K562 (cell line): ENCODE measurements at regions not wholly inside any gene's neighbourhood (a gene's known extent, or its start where the extent isn't known, plus 50 kb on each side); places are given as distances from the start of the nearest gene placed in this dataset.
"Not testable (repeated sequence)": the region's sequence is repeated elsewhere in the genome, so short reads cannot be mapped to it uniquely, and the experiment has no call there.

Experiments
- ATAC-seq: fragments of 200-7000 bp; cut with Tn5 transposase; 3 replicates; pipeline ENCODE4 v1.9.1; 2020; ENCODE audit warnings: moderate library complexity
- BruUV-seq: library from RNA; stranded (reverse); fragments of 400-500 nt; replicated peaks from 2 replicates; lab custom pipeline; 2021; lab: Mats Ljungman, UMichigan
- CTCF ChIA-PET: fragments of 300-600 bp; formaldehyde crosslinking; extraction: SDS; loops from one replicate; lab custom pipeline; 2021; ENCODE audit warnings: low intra/inter-chr PET ratio; lab: Yijun Ruan, JAX
- POLR2A ChIA-PET: fragments of 300-600, 350-650 bp; sonication (Branson Sonifier 250); formaldehyde crosslinking; extraction: SDS; loops from one replicate; lab custom pipeline; 2021; ENCODE audit warnings: antibody characterized with exemption, inconsistent platforms; lab: Yijun Ruan, JAX
- DNase-seq, 4 experiments: peaks; one replicate each; pipeline versions ENCODE4 v3.0.0 to v3.0.0-alpha.2; 2011 to 2018; ENCODE audit warnings: low spot score in 3 of 4, mixed read lengths in 3 of 4; ENCODE audit errors: extremely low read depth in 1 of 4
- FAIRE-seq: peaks from 2 replicates; lab custom pipeline; 2011; peaks lifted over from hg19 to GRCh38; lab: Jason Lieb, UNC
- H2AFZ ChIP-seq: 2 replicates; pipeline ENCODE4 v1.6.0; 2011; ENCODE audit warnings: low read depth, low read length, control low read depth, inconsistent platforms
- H3K27ac ChIP-seq: fragments of 200-600 bp; 3 replicates; pipeline ENCODE4 v1.8.0; 2011; ENCODE audit warnings: low read depth, mild to moderate bottlenecking, control low read depth, inconsistent platforms, low read length, moderate library complexity, mixed read lengths; ENCODE audit errors: extremely low read depth
- H3K27me3 ChIP-seq, 2 experiments: fragments of 300-600 bp in 1 of 2; 2 replicates in 1 of 2; 3 replicates in 1 of 2; pipeline versions ENCODE4 v1.6.0 to v1.8.0; 2011; ENCODE audit warnings: inconsistent platforms in 2 of 2, low read length in 2 of 2, mild to moderate bottlenecking in 1 of 2, mixed read lengths in 1 of 2, moderate library complexity in 1 of 2; ENCODE audit not compliant: control insufficient read depth in 2 of 2, insufficient read depth in 2 of 2
- H3K36me3 ChIP-seq: fragments of 300-600 bp; 3 replicates; pipeline ENCODE4 v1.8.0; 2011; ENCODE audit warnings: mild to moderate bottlenecking, low read length, inconsistent platforms; ENCODE audit not compliant: control insufficient read depth, insufficient read depth
- H3K4me1 ChIP-seq, 2 experiments: fragments of 200-600 bp in 1 of 2; replicated peaks in 1 of 2; 2 replicates in 1 of 2; 3 replicates in 1 of 2; pipeline versions ENCODE4 v1.5.1 to v1.8.0; 2011; ENCODE audit warnings: inconsistent platforms in 2 of 2, low read length in 2 of 2, mild to moderate bottlenecking in 1 of 2, mixed read lengths in 1 of 2, moderate library complexity in 1 of 2; ENCODE audit not compliant: control insufficient read depth in 2 of 2, insufficient read depth in 2 of 2
- H3K4me2 ChIP-seq: 2 replicates; pipeline ENCODE4 v1.6.1; 2011; ENCODE audit warnings: low read length, control low read depth, inconsistent platforms, mixed read lengths; ENCODE audit not compliant: insufficient read depth
- H3K4me3 ChIP-seq: fragments of 200-600 bp; sonication (generic), shearing (Covaris generic); 2 replicates; pipeline ENCODE4 v1.5.1; 2016; ENCODE audit warnings: control low read depth, inconsistent platforms
- H3K79me2 ChIP-seq: fragments of 200-600 bp; 3 replicates; pipeline ENCODE4 v1.8.0; 2011; ENCODE audit warnings: low read length, inconsistent platforms; ENCODE audit not compliant: control insufficient read depth, insufficient read depth
- H3K9ac ChIP-seq, 2 experiments: 2 replicates each; pipeline versions ENCODE4 v1.6.0 to v1.6.1; 2011; ENCODE audit warnings: low read depth in 2 of 2, low read length in 2 of 2, control low read depth in 1 of 2, inconsistent platforms in 1 of 2, mild to moderate bottlenecking in 1 of 2, mixed read lengths in 1 of 2; ENCODE audit not compliant: insufficient read depth in 1 of 2
- H3K9me1 ChIP-seq: one replicate; pipeline ENCODE4 v1.6.0; 2011; ENCODE audit warnings: inconsistent platforms, mild to moderate bottlenecking, low read length, moderate library complexity; ENCODE audit not compliant: control insufficient read depth, insufficient read depth
- H3K9me3 ChIP-seq: replicated peaks from 2 replicates; pipeline ENCODE4 v1.5.1; 2011; ENCODE audit warnings: low read depth, low read length, inconsistent platforms; ENCODE audit not compliant: control insufficient read depth, insufficient read depth
- H4K20me1 ChIP-seq: replicated peaks from 2 replicates; pipeline ENCODE4 v1.6.1; 2011; ENCODE audit warnings: low read length, inconsistent platforms, mixed read lengths; ENCODE audit not compliant: control insufficient read depth, insufficient read depth
- EHMT2 ChIP-seq: fragments of 450-650 bp; IDR thresholded peaks from 2 replicates; pipeline ENCODE4 v1.6.1; 2018; ENCODE audit warnings: antibody characterized with exemption
- GABPA ChIP-seq: fragments of 200-800 bp; sonication (Bioruptor generic); conservative IDR thresholded peaks from 2 replicates; pipeline ENCODE4 v1.6.1; 2016; ENCODE audit warnings: low read depth, missing genetic modification characterization, missing compliant biosample characterization
- NR2C1 ChIP-seq, 2 experiments: fragments of 450-650 bp; IDR thresholded peaks; 2 replicates each; pipeline ENCODE4 v1.6.1; 2017; ENCODE audit warnings: mild to moderate bottlenecking in 2 of 2, antibody characterized with exemption in 1 of 2, inconsistent platforms in 1 of 2, missing compliant biosample characterization in 1 of 2, missing genetic modification characterization in 1 of 2
- NR2C2 ChIP-seq, 2 experiments: fragments of 200-800 bp in 1 of 2; sonication (Bioruptor generic) in 1 of 2; sonication (generic) in 1 of 2; formaldehyde crosslinking in 1 of 2; IDR thresholded peaks; 2 replicates each; pipeline versions ENCODE4 v1.6.1 to v1.8.0; 2016 to 2022; ENCODE audit warnings: mild to moderate bottlenecking in 1 of 2, missing compliant biosample characterization in 1 of 2, missing genetic modification characterization in 1 of 2, missing genetic modification reagents in 1 of 2
- WGBS: fragments of 100-300 bp; shearing (Covaris generic); methylation state at CpG from one replicate; pipeline ENCODE4 v1.1.6; 2016; ENCODE audit warnings: low coverage, mixed read lengths; ENCODE audit not compliant: insufficient coverage; ENCODE audit errors: missing lambda C conversion rate; 5-methylcytosine and 5-hydroxymethylcytosine counted together
- in situ Hi-C: fragments of 300-500 bp; cut with MboI; formaldehyde crosslinking; loops from 4 replicates; pipeline ENCODE4 v1.15.0; 2018; ENCODE audit warnings: inconsistent platforms, mixed read lengths
- intact Hi-C: fragments of 100-400 bp; cut with micrococcal nuclease; formaldehyde crosslinking; loops from 2 replicates; pipeline ENCODE4 v1.14.2; 2022
- TF ChIP-seq, protein P1 (sequence below), 2 experiments: fragments of 450-650 bp in 1 of 2; sonication (generic) in 1 of 2; formaldehyde crosslinking in 1 of 2; IDR thresholded peaks; 2 replicates each; pipeline versions ENCODE4 v1.7.1 to v1.9.0; 2016 to 2022; ENCODE audit warnings: inconsistent platforms in 1 of 2, mild to moderate bottlenecking in 1 of 2, missing genetic modification reagents in 1 of 2
- TF ChIP-seq, protein P2 (sequence below): fragments of 450-650 bp; IDR thresholded peaks from 2 replicates; pipeline ENCODE4 v1.6.1; 2016

DNA sequence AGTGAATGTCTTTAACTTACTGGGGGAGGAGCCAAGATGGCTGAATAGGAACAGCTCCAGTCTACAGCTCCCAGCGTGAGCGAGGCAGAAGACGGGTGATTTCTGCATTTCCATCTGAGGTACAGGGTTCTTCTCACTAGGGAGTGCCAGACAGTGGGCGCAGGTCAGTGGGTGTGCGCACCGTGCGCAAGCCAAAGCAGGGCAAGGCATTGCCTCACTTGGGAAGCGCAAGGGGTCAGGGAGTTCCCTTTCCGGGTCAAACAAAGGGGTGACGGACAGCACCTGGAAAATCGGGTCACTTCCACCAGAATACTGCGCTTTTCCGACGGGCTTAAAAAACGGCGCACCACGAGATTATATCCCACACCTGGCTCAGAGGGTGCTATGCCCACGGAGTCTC lies 187.3 kb downstream of the CHIC2 start:
- in situ Hi-C loops; H3K4me3 ChIP-seq; DNase-seq; H4K20me1 ChIP-seq; H3K9me3 ChIP-seq; FAIRE-seq; H3K36me3 ChIP-seq; ATAC-seq; BruUV-seq; H2AFZ ChIP-seq; H3K27me3 ChIP-seq; CTCF ChIA-PET; intact Hi-C loops; H3K4me2 ChIP-seq; POLR2A ChIA-PET; H3K79me2 ChIP-seq; H3K9me1 ChIP-seq; H3K9ac ChIP-seq; H3K4me1 ChIP-seq; H3K27ac ChIP-seq; TF ChIP-seq NR2C2 (CRISPR knock-in tag; IDR thresholded peaks at IDR 0.05): not testable (repeated sequence)
- 5% methylated on average over 10 of the region's 18 CpGs for WGBS
- TF ChIP-seq EHMT2 (peak; percentile 19; the same call in 1 of the 2 replicates), NR2C2 (tag; IDR thresholded peaks at IDR 0.05) (peak; percentile 40; the same call in 1 of the 2 replicates), GABPA (peak; percentile 49), NR2C1 (IDR thresholded peaks at IDR 0.05) (peak; percentile 80), NR2C1 (tag; IDR thresholded peaks at IDR 0.05) (peak; percentile 76)
- TF ChIP-seq, protein P1, sequence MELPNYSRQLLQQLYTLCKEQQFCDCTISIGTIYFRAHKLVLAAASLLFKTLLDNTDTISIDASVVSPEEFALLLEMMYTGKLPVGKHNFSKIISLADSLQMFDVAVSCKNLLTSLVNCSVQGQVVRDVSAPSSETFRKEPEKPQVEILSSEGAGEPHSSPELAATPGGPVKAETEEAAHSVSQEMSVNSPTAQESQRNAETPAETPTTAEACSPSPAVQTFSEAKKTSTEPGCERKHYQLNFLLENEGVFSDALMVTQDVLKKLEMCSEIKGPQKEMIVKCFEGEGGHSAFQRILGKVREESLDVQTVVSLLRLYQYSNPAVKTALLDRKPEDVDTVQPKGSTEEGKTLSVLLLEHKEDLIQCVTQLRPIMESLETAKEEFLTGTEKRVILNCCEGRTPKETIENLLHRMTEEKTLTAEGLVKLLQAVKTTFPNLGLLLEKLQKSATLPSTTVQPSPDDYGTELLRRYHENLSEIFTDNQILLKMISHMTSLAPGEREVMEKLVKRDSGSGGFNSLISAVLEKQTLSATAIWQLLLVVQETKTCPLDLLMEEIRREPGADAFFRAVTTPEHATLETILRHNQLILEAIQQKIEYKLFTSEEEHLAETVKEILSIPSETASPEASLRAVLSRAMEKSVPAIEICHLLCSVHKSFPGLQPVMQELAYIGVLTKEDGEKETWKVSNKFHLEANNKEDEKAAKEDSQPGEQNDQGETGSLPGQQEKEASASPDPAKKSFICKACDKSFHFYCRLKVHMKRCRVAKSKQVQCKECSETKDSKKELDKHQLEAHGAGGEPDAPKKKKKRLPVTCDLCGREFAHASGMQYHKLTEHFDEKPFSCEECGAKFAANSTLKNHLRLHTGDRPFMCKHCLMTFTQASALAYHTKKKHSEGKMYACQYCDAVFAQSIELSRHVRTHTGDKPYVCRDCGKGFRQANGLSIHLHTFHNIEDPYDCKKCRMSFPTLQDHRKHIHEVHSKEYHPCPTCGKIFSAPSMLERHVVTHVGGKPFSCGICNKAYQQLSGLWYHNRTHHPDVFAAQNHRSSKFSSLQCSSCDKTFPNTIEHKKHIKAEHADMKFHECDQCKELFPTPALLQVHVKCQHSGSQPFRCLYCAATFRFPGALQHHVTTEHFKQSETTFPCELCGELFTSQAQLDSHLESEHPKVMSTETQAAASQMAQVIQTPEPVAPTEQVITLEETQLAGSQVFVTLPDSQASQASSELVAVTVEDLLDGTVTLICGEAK (IDR thresholded peaks at IDR 0.05) = peak; percentile 56; the same call in 1 of the 2 replicates
- TF ChIP-seq, protein P1 (CRISPR knock-in tag; IDR thresholded peaks at IDR 0.05) = not testable (repeated sequence)
- TF ChIP-seq, protein P2, sequence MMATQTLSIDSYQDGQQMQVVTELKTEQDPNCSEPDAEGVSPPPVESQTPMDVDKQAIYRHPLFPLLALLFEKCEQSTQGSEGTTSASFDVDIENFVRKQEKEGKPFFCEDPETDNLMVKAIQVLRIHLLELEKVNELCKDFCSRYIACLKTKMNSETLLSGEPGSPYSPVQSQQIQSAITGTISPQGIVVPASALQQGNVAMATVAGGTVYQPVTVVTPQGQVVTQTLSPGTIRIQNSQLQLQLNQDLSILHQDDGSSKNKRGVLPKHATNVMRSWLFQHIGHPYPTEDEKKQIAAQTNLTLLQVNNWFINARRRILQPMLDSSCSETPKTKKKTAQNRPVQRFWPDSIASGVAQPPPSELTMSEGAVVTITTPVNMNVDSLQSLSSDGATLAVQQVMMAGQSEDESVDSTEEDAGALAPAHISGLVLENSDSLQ = peak; percentile 16; the same call in 1 of the 2 replicates
